HEK293T (cell line): ENCODE measurements at regions not wholly inside any gene's neighbourhood (a gene's known extent, or its start where the extent isn't known, plus 50 kb on each side); places are given as distances from the start of the nearest gene placed in this dataset.

Source experiments
- FOXM1 ChIP-seq: fragments of 450-650 bp; IDR thresholded peaks from 2 replicates; pipeline ENCODE4 v1.6.1; 2017; ENCODE audit warnings: mild to moderate bottlenecking, borderline replicate concordance
- NFRKB ChIP-seq: fragments of 450-650 bp; IDR thresholded peaks from 2 replicates; pipeline ENCODE4 v1.6.1; 2016; ENCODE audit warnings: mild to moderate bottlenecking, moderate library complexity
- TARDBP ChIP-seq: fragments of 450-650 bp; IDR thresholded peaks from 2 replicates; pipeline ENCODE4 v1.6.1; 2016

DNA sequence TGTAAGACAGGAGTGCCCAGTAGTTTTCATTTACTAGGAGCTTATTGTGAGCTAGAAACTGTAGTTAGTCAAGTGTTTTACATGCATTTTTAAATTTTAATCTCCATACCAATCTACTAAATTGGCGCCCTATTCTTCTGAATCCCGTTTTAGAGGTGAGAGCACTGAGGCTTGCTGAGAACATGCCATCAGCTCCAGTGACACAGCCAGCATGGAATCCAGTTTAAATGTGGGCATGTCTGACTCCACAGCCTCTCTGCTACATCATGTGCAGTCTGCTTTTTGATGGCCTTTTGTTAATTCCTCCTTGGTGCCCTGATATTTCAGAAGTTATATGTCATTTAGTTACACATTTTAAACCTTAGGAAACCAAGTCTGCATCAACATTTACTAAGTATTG lies 325.4 kb downstream of the DLEU7 start:
- TF ChIP-seq FOXM1 (no peak), NFRKB (no peak), TARDBP (no peak)
